ENCODE measurements at regions not wholly inside any gene's neighbourhood (a gene's known extent, or its start where the extent isn't known, plus 50 kb on each side); places are given as distances from the start of the nearest gene placed in this dataset.

GRCh38 chr6:166009385-166010031, 158.1 kb downstream of the TBXT start:
- no peak for DNase-seq (ENCODE audit: low read depth)

- DNase-seq (ENCODE audit: low read depth): no peak
Measured at GRCh38 chr6:166008441-166009369, 158.9 kb downstream of the TBXT start.

- no peak for DNase-seq (ENCODE audit: low read depth)
Measured at GRCh38 chr6:166007349-166008263, 160.0 kb downstream of the TBXT start.

GRCh38 chr6:166006900-166007301, 160.8 kb downstream of the TBXT start:
- no peak for DNase-seq (ENCODE audit: low read depth)

- DNase-seq (ENCODE audit: low read depth): no peak
Measured at GRCh38 chr6:166005944-166006899, 161.4 kb downstream of the TBXT start.

GRCh38 chr6:166005401-166005943, 162.2 kb downstream of the TBXT start:
- no peak for DNase-seq (ENCODE audit: low read depth)

GRCh38 chr6:166004876-166005275, 162.8 kb downstream of the TBXT start:
- no peak for DNase-seq (ENCODE audit: low read depth)

GRCh38 chr6:166004471-166004870, 163.2 kb downstream of the TBXT start:
- DNase-seq (ENCODE audit: low read depth): no peak

- no peak for DNase-seq (ENCODE audit: low read depth)
Measured at GRCh38 chr6:166003569-166003968, 164.1 kb downstream of the TBXT start.

- no peak for DNase-seq (ENCODE audit: low read depth)
Measured at GRCh38 chr6:166001359-166001758, 166.3 kb downstream of the TBXT start.

GRCh38 chr6:165999279-165999678, 168.4 kb downstream of the TBXT start:
- no peak for DNase-seq (ENCODE audit: low read depth)

- no peak for DNase-seq (ENCODE audit: low read depth)
Measured at GRCh38 chr6:165998072-165998471, 169.6 kb downstream of the TBXT start.

- DNase-seq (ENCODE audit: low read depth): no peak
Measured at GRCh38 chr6:165991341-165991740, 176.3 kb downstream of the TBXT start.

GRCh38 chr6:165990216-165990615, 177.4 kb downstream of the TBXT start:
- no peak for DNase-seq (ENCODE audit: low read depth)

- no peak for DNase-seq (ENCODE audit: low read depth)
Measured at GRCh38 chr6:165988757-165989456, 178.7 kb downstream of the TBXT start.

GRCh38 chr6:165988302-165988756, 179.3 kb downstream of the TBXT start:
- DNase-seq (ENCODE audit: low read depth): no peak

GRCh38 chr6:165987483-165988301, 180.0 kb downstream of the TBXT start:
- no peak for DNase-seq (ENCODE audit: low read depth)

- no peak for DNase-seq (ENCODE audit: low read depth)
Measured at GRCh38 chr6:165986914-165987482, 180.7 kb downstream of the TBXT start.
